IMR-90 (cell line): ENCODE measurements at regions not wholly inside any gene's neighbourhood (a gene's known extent, or its start where the extent isn't known, plus 50 kb on each side); places are given as distances from the start of the nearest gene placed in this dataset.

ENCODE experiments used
- ATAC-seq: fragments of 200-7000 bp; cut with Tn5 transposase; 2 replicates; pipeline ENCODE4 v1.9.1; 2020; ENCODE audit warnings: low read depth, mild to moderate bottlenecking, moderate library complexity
- BruUV-seq: library from RNA; stranded (reverse); fragments of 400-500 nt; replicated peaks from 2 replicates; lab custom pipeline; 2021; lab: Mats Ljungman, UMichigan
- CTCF ChIA-PET: fragments of 300-600 bp; formaldehyde crosslinking; extraction: SDS; loops from one replicate; lab custom pipeline; 2021; ENCODE audit warnings: antibody characterized with exemption; lab: Yijun Ruan, JAX
- POLR2A ChIA-PET: fragments of 300-600 bp; sonication (Branson Sonifier 250); formaldehyde crosslinking; loops from one replicate; lab custom pipeline; 2022; ENCODE audit warnings: antibody characterized with exemption; ENCODE audit not compliant: unreplicated experiment; lab: Charles Lee
- DNase-seq: peaks from one replicate; pipeline ENCODE4 v3.0.0; 2013
- H2AFZ ChIP-seq: replicated peaks from 2 replicates; pipeline ENCODE3; 2013; ENCODE audit warnings: low read length, mild to moderate bottlenecking; ENCODE audit not compliant: poor library complexity
- H2AK5ac ChIP-seq: 2 replicates; pipeline ENCODE4 v1.6.1; 2013; ENCODE audit warnings: low read depth, low read length, inconsistent platforms
- H2AK9ac ChIP-seq: replicated peaks from 2 replicates; pipeline ENCODE3; 2013; ENCODE audit warnings: mild to moderate bottlenecking, low read depth, low read length, moderate library complexity; ENCODE audit not compliant: poor library complexity
- H2BK120ac ChIP-seq: 2 replicates; pipeline ENCODE4 v1.6.1; 2013; ENCODE audit warnings: low read depth, low read length, inconsistent platforms
- H2BK15ac ChIP-seq: 3 replicates; pipeline ENCODE4 v1.6.1; 2013; ENCODE audit warnings: low read depth, low read length, inconsistent platforms
- H2BK20ac ChIP-seq: 2 replicates; pipeline ENCODE4 v1.6.1; 2013; ENCODE audit warnings: low read depth, mild to moderate bottlenecking, inconsistent platforms, low read length, moderate library complexity
- H2BK5ac ChIP-seq: 2 replicates; pipeline ENCODE4 v1.6.1; 2013; ENCODE audit warnings: mild to moderate bottlenecking, low read depth, low read length, inconsistent platforms; ENCODE audit not compliant: poor library complexity, severe bottlenecking
- H3K14ac ChIP-seq: replicated peaks from 2 replicates; pipeline ENCODE4 v1.6.1; 2013; ENCODE audit warnings: low read depth, low read length, inconsistent platforms
- H3K18ac ChIP-seq: 2 replicates; pipeline ENCODE4 v1.6.1; 2013; ENCODE audit warnings: low read depth, low read length, control low read depth
- H3K23ac ChIP-seq: 2 replicates; pipeline ENCODE4 v1.6.1; 2013; ENCODE audit warnings: low read depth, low read length, inconsistent platforms
- H3K27ac ChIP-seq: 2 replicates; pipeline ENCODE4 v1.5.1; 2013; ENCODE audit warnings: mild to moderate bottlenecking, control low read depth, low read length; ENCODE audit not compliant: insufficient read depth
- H3K27me3 ChIP-seq: 2 replicates; pipeline ENCODE4 v1.6.1; 2013; ENCODE audit warnings: low read length; ENCODE audit not compliant: control insufficient read depth, insufficient read depth
- H3K36me3 ChIP-seq: 2 replicates; pipeline ENCODE4 v1.6.1; 2013; ENCODE audit warnings: low read length, mixed read lengths; ENCODE audit not compliant: control insufficient read depth, insufficient read depth
- H3K4ac ChIP-seq: 2 replicates; pipeline ENCODE4 v1.6.1; 2013; ENCODE audit warnings: low read depth, low read length, inconsistent platforms
- H3K4me1 ChIP-seq: 2 replicates; pipeline ENCODE4 v1.6.1; 2013; ENCODE audit warnings: low read length, mixed read lengths; ENCODE audit not compliant: control insufficient read depth, insufficient read depth
- H3K4me2 ChIP-seq: 2 replicates; pipeline ENCODE4 v1.6.1; 2013; ENCODE audit warnings: low read depth, mild to moderate bottlenecking, control low read depth, low read length, moderate library complexity
- H3K4me3 ChIP-seq: 2 replicates; pipeline ENCODE4 v1.5.1; 2013; ENCODE audit warnings: low read depth, mild to moderate bottlenecking, control low read depth, low read length, moderate library complexity; ENCODE audit not compliant: insufficient read depth
- H3K56ac ChIP-seq: 2 replicates; pipeline ENCODE4 v1.6.1; 2013; ENCODE audit warnings: low read length, inconsistent platforms; ENCODE audit not compliant: insufficient read depth; ENCODE audit errors: extremely low read depth
- H3K79me1 ChIP-seq, 2 experiments: 2 replicates each; pipeline ENCODE4 v1.6.1; 2013; ENCODE audit warnings: low read length in 2 of 2, inconsistent platforms in 1 of 2, low read depth in 1 of 2
- H3K9ac ChIP-seq: 2 replicates; pipeline ENCODE4 v1.6.1; 2013; ENCODE audit warnings: low read depth, low read length, control low read depth
- H3K9me1 ChIP-seq: 2 replicates; pipeline ENCODE4 v1.6.1; 2013; ENCODE audit warnings: low read length, inconsistent platforms; ENCODE audit not compliant: insufficient read depth
- H3K9me3 ChIP-seq: 2 replicates; pipeline ENCODE4 v1.6.1; 2013; ENCODE audit warnings: low read length; ENCODE audit not compliant: control insufficient read depth, insufficient read depth
- H4K20me1 ChIP-seq: 2 replicates; pipeline ENCODE4 v1.6.1; 2013; ENCODE audit warnings: low read length, inconsistent platforms; ENCODE audit not compliant: insufficient read depth
- H4K5ac ChIP-seq: 2 replicates; pipeline ENCODE4 v1.6.1; 2013; ENCODE audit warnings: mild to moderate bottlenecking, low read depth, low read length, control low read depth
- H4K8ac ChIP-seq, 2 experiments: 2 replicates each; pipeline ENCODE4 v1.6.1; 2013; ENCODE audit warnings: low read depth in 2 of 2, low read length in 2 of 2, control low read depth in 1 of 2, inconsistent platforms in 1 of 2
- H4K91ac ChIP-seq: 2 replicates; pipeline ENCODE4 v1.6.1; 2013; ENCODE audit warnings: low read depth, low read length, inconsistent platforms; ENCODE audit not compliant: insufficient read depth
- CHD1 ChIP-seq: IDR thresholded peaks from 2 replicates; pipeline ENCODE4 v1.6.1; 2012; ENCODE audit warnings: low read depth, low read length, improper control_type of control experiment
- CTCF ChIP-seq: conservative IDR thresholded peaks from 2 replicates; pipeline ENCODE4 v1.5.1; 2012; ENCODE audit warnings: mild to moderate bottlenecking, low read depth, low read length, improper control_type of control experiment
- FOS ChIP-seq: fragments of 150-350 bp; IDR thresholded peaks from 2 replicates; pipeline ENCODE4 v1.6.1; 2016; ENCODE audit warnings: low read depth, low read length
- RAD21 ChIP-seq: IDR thresholded peaks from 2 replicates; pipeline ENCODE4 v1.6.1; 2012; ENCODE audit warnings: low read length, improper control_type of control experiment
- SMC3 ChIP-seq: fragments of 150-350 bp; IDR thresholded peaks from 2 replicates; pipeline ENCODE4 v1.6.1; 2016; ENCODE audit warnings: low read depth, mild to moderate bottlenecking, antibody characterized with exemption, low read length, moderate library complexity
- WGBS, 2 experiments: methylation state at CpG; one replicate each; pipeline versions ENCODE4 v1.1.5 to v1.1.7; 2013; ENCODE audit warnings: missing lambda C conversion rate in 2 of 2; ENCODE audit not compliant: insufficient read length in 1 of 2; ENCODE audit errors: extremely low coverage in 2 of 2; 5-methylcytosine and 5-hydroxymethylcytosine counted together
- dilution Hi-C: fragments of 300-500 bp; cut with HindIII; formaldehyde crosslinking; loops from one replicate; pipeline ENCODE4 v1.14.3; 2018; ENCODE audit warnings: low sequenced_read_pairs; ENCODE audit not compliant: unreplicated experiment
- in situ Hi-C: fragments of 300-500 bp; cut with MboI; formaldehyde crosslinking; loops from 3 replicates; pipeline ENCODE4 v1.14.3; 2019; ENCODE audit warnings: low sequenced_read_pairs, inconsistent platforms, mixed read lengths
- intact Hi-C: fragments of 100-400 bp; cut with micrococcal nuclease; formaldehyde crosslinking; loops from 2 replicates; pipeline ENCODE4 v1.10.0; 2022
- TF ChIP-seq, protein P1 (sequence below): fragments of 150-350 bp; IDR thresholded peaks from 2 replicates; pipeline ENCODE4 v1.6.1; 2017; ENCODE audit warnings: mild to moderate bottlenecking, antibody characterized with exemption, low read length, low read depth

DNA sequence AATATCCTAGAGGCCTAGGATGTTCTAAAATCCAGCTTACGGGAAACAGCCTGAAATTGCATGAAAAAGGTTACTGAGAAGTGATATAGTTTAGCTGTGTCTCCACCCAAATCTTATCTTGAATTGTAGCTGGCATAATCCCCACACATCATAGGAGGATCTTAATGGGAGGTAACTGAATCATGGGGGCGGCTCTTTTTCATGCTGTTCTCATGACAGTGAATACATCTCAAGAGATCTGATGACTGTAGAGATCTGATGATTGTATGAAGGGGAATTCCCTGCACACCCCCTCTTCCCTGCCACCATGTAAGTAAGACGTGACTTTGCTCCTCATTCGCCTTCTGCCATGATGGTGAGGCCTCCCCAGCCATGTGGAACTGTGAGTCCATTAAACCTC is 385.6 kb upstream of the ID2 start:
- Histone ChIP-seq H4K5ac (no peak overlapping the region), H3K56ac (no peak overlapping the region), H3K9me3 (peaks cover 6% of the 10 kb centered on the region; the same call in 1 of the 2 replicates), H3K4ac (no peak overlapping the region), H3K27me3 (peaks cover 8% of the 10 kb centered on the region), H2AFZ (no peak overlapping the region), H4K91ac (no peak overlapping the region), H3K4me1 (no peaks in the 10 kb centered on the region), H3K27ac (no peak overlapping the region), H3K4me3 (no peak overlapping the region), H3K4me2 (no peak overlapping the region), H3K23ac (no peak overlapping the region), H3K9ac (no peak overlapping the region), H2AK9ac (no peak overlapping the region), H4K20me1 (no peaks in the 10 kb centered on the region), H2BK120ac (no peak overlapping the region), H3K9me1 (no peaks in the 10 kb centered on the region), H3K79me1 (no peaks in the 10 kb centered on the region), H2BK15ac (no peak overlapping the region), H2BK20ac (no peak overlapping the region), H2BK5ac (no peak overlapping the region), H3K14ac (no peak overlapping the region), H3K18ac (no peak overlapping the region), H4K8ac (no peak overlapping the region), H3K36me3 (no peaks in the 10 kb centered on the region), H2AK5ac (no peak overlapping the region)
- dilution Hi-C loops (no loop called here), intact Hi-C loops (no loop called here), in situ Hi-C loops (no loop called here)
- TF ChIP-seq FOS (no peak), CHD1 (no peak), RAD21 (no peak), CTCF (no peak), SMC3 (no peak)
- TF ChIP-seq, protein P1, sequence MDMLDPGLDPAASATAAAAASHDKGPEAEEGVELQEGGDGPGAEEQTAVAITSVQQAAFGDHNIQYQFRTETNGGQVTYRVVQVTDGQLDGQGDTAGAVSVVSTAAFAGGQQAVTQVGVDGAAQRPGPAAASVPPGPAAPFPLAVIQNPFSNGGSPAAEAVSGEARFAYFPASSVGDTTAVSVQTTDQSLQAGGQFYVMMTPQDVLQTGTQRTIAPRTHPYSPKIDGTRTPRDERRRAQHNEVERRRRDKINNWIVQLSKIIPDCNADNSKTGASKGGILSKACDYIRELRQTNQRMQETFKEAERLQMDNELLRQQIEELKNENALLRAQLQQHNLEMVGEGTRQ: no peak
- ChIA-PET CTCF (no interaction called here), POLR2A (no interaction called here)
- no CpG with 5 or more reads among the region's 4 CpGs for WGBS, 2 experiments
- ATAC-seq: no peak
- no peak for DNase-seq
- no TSS peak for BruUV-seq
